Activated naive CD4-positive, alpha-beta T cell (primary cell): ENCODE measurements at regions not wholly inside any gene's neighbourhood (a gene's known extent, or its start where the extent isn't known, plus 50 kb on each side); places are given as distances from the start of the nearest gene placed in this dataset.

Experiments used
- DNase-seq, 4 experiments: peaks; one replicate each; lab custom pipeline; 2025; lab: John Stamatoyannopoulos, UW

DNA sequence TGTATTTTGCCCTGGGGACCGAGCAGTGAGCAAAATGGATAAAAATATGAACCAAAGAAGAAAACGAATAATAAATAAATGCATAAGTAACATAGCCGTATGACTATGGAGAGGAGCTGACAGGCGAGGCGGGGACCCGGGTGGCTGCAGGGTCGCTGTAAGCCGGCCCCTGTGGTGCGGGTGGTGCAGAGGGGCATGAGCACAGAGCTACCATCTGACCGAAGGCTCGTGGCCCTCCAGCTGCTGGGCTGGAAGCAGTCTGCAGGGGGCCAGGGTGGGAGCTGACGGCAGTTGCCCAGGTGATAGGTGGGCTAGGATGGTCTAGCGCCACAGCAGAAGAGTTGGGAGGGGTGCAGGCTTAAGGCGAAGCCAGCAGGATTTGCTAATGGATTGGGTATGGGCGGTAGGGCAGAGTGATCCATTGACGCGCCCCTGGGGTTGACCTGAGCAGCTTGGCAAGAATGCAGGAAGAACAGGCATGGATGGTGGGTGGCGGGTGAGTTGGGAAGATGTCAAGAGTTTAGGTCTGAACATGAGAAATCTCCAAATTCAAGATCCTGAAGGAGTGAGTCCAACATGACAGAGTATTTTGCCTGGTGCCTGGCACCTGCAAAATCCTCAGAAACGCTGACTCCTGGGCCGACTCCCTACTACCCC is 228.0 kb downstream of the FOXL1 start:
- DNase-seq: no peak

DNA sequence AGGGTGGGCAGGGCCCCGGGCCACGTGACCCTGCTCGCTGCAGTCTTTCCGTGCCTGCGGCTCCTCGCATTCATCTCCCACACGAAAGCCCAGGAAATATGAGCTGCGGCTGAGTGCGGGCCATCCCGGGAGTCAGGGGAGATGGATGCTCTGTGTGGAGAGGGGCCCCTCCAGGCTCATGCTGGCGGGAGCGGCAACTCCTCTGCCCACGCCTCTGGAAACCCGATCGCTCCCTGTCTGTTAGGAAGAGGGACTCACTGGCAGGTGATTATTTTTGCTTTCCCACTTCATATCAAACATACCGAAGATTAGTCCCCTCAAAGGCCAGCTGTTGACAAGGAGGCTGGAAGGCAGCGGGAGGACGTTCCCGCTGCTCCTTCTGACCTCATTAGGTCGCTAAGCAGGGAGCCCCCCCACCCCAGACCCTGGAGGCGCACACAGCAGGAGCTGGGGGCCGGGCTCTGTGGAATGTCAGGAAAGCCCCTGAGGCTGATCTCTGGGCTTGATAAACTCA is 228.5 kb downstream of the FOXL1 start:
- no peak for DNase-seq

DNA sequence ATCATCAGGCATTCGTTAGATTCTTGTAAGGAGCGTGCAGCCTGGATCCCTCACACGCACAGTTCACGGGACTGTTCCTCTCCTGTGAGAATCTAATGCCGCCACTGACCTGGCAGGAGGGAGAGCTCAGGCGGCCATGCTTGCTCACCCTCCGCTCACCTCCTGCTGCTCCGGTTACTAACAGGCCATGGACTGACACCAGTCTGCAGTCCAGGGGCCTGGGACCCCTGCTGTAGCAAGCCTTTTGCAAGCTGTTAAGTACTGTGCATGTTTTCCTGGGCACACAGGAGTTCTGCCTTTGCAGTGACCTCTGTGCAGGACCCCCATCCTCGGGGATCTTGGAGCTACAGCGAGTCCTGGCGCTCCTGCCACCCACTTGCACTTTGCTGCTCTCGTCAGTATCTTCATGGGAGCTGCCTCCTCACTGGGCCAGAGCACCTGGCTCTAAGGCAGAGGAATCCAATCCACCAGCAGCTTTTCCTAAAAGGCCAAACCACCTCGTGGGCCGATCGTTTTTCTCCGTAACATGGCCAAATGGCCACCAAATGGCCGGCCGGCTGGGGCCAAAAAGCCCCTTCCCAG is 230.6 kb downstream of the FOXL1 start:
- no peak for DNase-seq

DNA sequence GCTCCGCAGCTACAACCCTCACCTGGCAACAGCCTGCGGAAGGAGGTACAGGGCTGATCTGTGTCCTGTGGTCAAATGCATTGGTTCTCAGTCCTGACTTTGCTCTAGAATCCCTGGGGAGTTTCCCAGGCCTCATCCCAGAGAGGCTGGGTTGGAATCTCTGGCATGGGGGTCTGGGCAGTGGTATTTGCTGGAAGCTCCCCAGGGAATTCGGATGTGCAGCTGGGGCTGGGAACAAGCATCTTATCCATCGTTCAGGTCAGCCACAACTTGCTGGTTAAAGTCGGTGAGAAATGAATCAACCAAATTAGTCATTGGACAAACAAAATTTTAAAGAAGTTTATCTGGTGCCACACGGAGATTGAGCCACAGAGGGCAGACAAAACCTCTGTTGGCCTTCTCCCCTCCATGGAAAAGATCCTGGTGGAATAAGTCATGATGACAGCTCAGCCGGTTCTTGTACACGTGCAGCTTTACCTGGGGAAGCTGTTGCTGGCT is 231.2 kb downstream of the FOXL1 start:
- no peak for DNase-seq

DNA sequence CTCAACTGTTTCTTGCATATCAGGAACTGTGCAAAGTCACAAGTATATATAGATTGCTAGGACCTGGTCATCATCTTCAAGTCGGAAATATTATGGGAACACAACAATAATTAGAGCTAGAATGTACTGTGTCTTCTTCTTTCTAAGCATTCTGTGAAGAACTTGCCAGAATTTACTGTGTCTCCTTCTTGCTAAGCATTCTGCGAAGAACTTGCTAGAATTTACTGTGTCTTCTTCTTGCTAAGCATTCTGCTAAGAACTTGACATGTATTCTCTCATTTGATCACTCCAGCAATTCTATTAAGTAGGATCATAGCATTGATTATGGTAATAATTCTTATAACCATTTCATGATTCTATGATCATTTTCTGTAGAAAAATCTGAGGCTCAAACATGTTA is 231.7 kb downstream of the FOXL1 start:
- DNase-seq: no peak

DNA sequence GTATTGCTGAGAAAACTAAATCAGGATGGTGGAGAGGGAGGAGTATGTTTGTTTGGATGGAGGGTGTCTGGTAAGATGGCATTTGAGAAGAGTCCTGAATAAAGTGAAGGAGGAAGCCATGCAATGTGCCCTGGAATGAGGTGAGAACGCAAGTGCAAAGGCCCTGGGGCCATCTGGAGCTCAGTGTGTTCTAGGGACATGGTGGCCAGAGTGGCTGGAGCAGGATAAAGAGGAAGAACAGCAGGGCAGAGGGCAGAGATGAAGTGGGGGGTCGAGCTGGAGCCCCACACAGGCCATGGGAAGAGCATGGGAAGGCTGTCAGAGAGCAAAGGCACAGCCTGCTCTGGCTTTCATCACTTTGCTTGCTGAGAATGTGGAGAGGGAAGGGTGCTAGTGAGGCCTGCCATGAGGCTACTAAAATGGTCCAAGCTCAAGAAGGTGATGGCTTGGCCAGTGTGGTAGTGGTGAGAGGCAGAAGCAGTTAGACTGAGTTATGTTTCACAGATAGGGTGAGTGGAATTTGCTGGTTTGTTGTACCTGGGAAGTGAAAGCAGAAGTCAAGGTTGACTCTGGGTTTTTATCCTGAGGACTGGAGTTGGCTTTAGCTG is 234.1 kb downstream of the FOXL1 start:
- no peak for DNase-seq

DNA sequence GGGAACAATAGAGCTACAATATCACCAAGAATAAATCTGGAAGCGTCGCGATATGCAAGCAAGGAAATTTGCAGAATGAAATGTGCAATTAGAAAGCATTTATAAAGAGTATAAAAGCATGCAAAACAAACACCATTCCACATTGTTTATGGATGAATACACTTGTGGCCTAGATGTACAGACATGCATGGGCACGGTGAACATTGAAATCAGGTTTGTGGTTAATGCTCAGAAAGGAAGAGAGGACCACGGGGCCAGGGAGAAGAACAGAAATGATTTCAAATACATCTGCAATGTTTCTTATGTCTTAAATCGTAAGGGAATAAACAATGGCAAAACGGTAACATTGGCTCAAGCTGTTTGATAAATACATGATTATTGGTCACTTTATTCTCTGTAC is 235.9 kb downstream of the FOXL1 start:
- DNase-seq: no peak

DNA sequence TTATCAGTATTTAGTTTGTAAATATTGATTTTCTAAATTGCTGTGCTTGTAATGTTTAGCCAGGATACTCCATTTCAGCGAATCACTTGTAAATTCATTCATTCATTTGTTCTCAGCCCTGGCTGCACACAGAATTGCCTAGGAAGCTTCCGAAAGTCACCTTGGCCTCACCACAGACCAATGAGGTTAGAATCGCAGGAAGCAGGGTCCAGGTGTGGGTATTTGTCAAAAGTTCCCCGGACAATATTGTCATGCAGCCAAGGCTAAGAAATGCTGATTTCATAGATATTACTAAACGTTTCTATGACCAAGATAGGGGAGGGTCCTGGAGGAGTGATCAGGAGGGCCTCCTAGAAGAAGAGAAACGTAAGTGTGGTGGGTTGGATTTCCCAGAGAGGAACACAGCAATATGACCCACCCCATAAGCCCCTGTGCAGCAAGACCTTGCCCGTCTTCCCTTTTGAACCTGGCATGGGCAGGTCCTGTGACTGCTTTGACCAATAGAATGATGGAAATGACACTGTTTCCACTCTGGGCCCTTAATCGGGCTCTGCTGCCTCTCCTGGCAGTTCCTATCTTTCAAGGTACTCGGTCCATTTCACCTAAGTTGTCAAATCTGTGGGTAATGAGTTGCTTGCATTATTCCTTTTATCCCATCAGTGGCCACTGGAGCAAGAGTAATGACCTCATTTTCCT is 238.7 kb downstream of the FOXL1 start:
- DNase-seq: no peak

DNA sequence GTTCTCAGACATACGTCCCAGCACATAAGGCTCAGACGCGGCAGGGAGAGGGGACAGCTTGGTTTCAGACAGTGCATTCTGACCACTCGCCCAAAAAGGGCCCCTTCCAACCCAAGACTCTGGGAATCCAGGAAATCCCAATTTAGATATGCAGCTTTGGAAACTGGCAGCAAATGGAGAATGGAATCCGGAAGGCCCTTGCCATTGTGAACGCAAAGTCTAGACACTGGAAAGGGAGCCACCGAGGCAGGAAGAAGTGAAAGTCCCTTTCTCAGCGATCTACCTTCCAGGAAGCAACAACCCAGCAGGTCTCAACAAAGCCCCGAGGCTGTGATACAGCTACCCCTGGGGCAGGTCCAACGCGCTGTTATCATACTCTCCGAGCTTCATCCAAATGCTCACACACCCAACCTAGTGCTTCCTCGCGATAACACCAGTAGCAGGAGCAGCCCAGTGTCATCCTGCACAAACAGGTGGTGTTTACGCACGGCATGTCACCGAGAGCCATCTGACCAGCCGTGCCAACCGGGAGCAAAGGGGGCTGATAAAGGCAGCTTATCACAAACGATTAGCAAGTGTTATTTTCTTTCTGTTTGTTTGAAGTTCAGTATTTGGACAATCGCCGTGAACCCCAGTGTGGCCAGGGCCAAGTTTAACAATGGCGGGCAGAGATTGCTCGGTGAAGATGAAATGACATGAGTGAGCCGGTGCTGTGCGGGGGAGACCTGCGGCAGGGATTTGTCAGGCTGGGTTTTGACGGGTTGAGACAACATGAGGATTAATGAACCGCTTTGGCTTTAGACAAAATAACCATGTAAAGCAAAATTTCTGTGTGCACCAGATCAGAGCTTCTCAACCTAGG is 240.6 kb downstream of the FOXL1 start:
- no peak for DNase-seq

DNA sequence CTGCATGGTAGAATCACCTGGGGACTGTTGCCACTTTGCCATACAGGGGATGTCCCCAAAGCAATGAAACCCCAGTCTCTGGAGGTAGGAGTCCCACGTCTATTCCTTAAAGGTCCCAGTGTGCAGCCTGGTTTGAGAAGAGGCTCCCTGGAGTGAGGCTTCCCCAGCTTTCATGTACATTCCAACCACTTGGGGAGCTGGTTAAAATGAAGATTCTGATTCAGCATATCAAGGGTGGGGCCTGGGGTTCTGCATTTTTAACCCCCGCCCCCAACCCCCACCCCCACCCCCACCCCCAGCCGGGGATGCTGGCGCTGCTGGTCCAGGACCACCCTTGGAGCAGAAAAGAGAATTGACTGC is 241.2 kb downstream of the FOXL1 start:
- DNase-seq: no peak

DNA sequence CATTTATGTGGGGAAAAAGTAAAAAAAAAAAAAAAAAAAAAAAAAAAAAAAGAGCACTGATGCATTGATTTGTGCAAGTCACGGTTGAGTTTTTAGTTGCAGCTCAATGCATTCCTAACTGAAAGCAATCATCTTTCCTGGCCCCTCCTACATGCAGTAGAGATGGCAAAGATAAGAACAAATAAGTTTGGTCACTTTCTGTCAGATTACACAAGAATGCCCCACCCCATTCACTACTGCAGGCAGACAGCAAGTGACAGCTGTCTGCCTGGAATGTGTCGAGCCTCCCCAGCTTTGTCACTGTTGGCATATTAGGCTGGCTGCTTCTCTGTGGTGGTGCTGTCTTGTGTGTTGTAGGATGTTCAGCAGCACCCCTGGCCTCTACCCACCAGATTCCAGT is 243.5 kb downstream of the FOXL1 start:
- DNase-seq: no peak

DNA sequence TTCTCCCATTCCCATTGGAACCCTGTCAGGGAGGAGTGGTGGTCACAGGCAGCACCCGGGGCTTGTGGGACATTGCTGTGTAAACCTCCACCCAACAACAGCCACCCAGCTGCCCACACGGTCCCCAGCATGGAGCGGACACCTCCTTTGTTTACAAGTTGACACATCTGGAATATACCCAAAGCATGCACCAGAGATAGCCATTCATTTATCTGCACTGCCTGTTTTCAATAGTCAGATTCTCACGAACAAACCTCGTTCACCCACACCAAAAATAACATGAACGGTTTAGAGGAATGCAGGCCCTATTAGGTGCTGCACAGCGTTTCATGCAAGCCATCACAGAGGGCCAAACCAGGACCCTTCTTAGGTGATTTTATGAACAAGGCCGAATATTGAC is 244.8 kb downstream of the FOXL1 start:
- DNase-seq: no peak

DNA sequence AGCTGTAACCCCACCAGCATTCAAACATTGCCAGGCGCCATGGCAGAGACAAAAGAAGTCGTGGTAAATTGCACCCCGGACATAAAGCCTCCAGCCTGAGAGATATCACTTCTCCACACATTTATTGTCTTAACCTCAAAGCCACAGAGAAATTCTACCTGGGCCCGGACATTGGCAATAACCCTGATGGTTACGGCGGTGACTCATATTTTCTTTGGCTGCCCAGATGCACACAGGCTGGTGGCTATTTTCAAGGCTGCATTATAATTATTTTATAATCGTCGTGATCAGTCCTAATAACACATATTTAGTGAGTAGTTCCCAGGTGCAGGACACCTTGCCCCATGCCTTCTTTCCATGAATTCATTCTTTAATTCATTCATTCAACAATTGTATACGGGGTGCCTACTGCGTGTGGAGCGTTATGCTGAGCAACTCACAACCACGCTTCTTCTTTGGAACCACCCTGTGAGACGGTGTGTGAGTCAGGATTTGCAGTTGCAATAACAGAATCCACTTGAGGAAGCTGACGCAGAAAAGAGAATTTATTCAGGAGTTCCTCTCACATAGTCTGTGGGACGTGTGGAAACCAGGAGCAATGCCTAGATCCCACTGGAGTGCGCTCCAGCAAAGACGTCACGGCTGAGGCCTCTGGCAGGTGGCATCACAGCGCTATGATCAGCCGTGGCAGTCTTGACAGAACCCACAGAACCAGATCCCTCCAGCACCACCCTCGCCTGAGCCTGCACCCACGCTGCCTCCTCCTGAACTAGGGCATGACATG is 245.7 kb downstream of the FOXL1 start:
- DNase-seq: no peak

DNA sequence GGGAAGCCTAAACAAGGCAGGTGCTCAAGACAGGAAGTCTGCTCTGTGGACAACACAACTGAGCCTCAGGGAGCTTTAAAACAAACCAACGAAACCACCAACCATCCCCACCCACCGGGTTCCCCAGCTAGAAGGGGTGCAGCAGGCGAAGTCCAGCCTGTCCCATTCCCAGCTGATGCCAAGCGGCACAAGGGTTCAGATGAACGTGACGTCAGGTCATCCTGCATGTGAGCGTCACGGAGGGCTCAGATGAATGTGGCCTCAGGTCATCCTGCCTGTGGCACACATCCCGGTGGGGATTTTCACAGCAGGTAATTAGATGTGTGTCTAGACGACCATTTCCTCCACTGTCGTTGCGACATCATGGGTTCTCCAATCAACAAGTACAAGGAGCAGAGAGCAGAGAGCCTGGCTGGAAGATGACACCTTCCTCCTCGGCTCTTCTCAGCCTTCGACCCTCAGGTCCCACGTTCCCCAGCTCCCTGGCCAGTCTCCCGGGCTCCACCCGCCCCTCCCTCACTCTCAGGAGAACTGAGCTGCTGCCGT is 246.5 kb downstream of the FOXL1 start:
- no peak for DNase-seq

DNA sequence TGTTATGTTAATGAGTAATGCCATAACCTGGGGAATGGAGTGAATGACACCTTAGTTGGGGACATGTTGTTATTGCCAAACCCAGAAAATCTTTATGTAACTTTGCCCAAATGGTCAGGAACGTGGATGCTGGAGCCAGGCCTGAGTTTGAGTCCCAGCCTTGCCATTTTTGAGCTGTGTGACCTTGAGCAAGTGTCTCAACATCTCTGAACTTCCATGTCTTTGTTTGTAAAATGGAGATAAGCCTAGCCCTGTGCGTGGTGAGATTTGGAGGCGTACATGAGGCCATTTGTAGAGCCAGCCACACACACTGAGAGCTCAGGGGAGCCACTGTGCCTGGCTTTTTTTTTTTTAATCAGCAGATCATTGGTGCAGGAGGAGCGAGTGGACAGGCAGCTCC is 247.3 kb downstream of the FOXL1 start:
- DNase-seq: no peak

DNA sequence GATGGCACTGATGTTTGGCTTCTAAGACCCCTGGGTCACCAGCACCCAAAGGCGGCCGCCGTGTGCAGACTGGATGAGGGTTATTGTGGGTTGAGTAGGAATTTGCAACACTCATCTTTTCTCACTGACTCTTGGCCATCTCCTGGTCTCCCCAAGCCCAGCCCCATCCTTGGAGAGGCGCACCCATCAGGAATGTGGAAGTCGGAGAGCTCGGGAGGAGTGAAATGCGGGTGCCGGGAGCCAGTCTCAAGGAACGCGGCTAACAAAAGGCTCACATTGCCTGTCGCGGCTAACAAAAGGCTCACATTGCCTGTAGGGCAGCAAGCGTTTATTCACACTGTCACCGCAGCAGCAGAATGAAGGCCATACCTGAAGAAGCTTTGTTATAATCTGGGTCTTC is 248.6 kb downstream of the FOXL1 start:
- DNase-seq: no peak

DNA sequence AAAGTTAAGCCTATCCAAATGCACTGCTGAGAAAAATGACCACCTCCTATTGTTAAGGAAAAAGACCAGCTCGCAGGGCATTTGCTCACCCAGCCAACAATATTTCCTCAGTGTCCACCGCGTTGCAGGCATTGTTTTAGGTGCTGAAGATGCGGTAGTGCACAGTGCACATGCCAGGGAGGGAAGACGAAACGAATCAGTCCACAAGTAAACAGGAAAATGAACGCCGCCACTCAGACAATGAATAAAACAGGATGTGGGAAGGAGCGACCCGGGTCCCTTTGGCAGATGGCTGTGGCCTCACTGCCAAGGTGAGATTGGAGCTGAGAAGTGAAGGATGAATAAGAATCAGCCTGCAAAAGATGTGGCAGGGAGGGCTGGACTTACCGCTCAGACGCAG is 249.2 kb downstream of the FOXL1 start:
- DNase-seq: no peak

DNA sequence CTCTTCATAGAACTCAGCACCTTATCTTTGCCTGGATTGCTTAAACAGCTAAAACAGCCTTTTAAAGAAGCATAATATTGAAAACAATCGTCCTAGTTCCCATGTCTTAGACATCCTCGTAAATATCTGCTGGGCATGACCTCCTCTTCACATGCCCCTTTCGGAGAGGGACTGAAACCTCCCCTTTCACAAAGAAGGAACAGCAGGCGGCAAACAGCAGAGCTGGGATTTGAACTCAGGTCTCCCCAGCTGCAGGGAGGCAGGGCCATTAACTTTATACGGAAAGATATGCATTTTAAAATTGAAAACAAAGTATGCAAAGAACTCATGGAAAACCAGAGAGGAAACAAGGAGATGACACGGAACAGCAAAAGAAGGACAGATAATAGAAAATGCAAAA is 249.9 kb downstream of the FOXL1 start:
- no peak for DNase-seq

DNA sequence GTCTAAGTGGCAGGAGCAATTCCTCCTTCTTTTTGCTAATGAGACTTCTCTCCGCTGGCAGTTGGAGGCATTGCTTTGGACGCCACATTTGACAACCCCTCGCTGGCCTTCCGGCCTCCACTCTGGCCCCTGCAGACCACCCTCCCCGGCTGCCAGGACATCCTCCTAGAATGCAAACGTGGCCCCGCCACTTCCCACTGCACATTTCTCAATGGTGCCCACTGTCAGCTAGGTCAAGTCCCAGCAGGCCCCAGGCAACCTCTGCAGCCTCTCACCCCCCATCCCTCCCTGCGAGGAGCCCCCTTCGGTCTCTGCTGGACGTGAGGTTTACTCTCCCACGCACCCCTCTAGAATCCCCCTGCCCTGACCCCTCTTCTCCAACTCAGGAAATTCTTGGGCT is 250.3 kb downstream of the FOXL1 start:
- no peak for DNase-seq

DNA sequence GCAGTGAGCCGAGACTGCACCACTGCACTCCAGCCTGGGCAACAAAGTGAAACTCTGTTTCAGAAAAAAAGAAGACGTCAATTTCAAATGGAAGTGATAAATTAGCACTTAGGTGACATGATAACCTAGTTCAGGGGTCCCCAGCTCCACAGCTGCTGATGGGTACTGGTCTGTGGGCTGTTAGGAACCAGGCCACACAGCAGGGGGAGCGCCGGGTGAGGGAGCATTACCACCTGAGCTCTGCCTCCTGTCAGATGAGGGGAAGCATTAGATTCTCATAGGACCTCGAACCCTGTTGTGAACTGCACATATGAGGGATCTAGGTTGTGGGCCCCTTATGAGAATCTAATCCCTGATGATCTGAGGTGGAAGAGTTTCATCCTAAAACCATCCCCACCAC is 253.0 kb downstream of the FOXL1 start:
- no peak for DNase-seq

DNA sequence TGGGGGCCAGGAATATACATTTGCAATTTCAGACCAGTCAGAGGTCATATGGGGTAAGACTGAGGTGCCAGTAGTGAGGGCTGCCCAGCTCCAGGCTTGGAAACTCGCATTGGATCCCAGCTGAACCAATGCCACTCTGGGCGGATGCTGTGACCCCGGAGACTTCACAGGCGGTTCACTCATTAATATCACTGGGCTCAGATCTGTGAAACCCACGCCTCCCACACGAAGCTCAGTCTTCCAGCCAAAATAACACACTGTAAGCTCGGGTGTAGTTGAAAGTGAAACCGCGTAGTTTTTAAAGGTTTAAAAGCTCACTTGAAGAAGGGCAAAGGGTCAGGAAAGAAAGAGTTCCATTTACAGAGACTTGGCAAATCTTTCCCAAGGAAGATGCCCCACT is 254.8 kb downstream of the FOXL1 start:
- no peak for DNase-seq
